ENCODE measurements at regions not wholly inside any gene's neighbourhood (a gene's known extent, or its start where the extent isn't known, plus 50 kb on each side); places are given as distances from the start of the nearest gene placed in this dataset.

GRCh38 chr11:127564810-127565209 lies 564.2 kb upstream of the KIRREL3 start:
- no peaks in the 10 kb centered on the region for H3K36me3 ChIP-seq (ENCODE audit: insufficient read depth, insufficient read length, low read length)
- TF ChIP-seq SUZ12 (IDR thresholded peaks at IDR 0.05; ENCODE audit: extremely low read depth, insufficient read depth, insufficient read length): no peak
- no peak for TF ChIP-seq ZNF274 (IDR thresholded peaks at IDR 0.05; ENCODE audit: low read depth, low read length)
- no peak for TF ChIP-seq YY1 (IDR thresholded peaks at IDR 0.05; ENCODE audit: insufficient read depth, insufficient read length)
- no peaks in the 10 kb centered on the region for H3K27me3 ChIP-seq (ENCODE audit: insufficient read depth, insufficient read length)
- H3K4me1 ChIP-seq (ENCODE audit: insufficient read depth, insufficient read length): no peaks in the 10 kb centered on the region
- no peak overlapping the region for H3K4me3 ChIP-seq (ENCODE audit: insufficient read length, low read depth)
- H3K9ac ChIP-seq (ENCODE audit: insufficient read length, low read depth): no peak overlapping the region
- H3K9me3 ChIP-seq (ENCODE audit: insufficient read depth, low read length): no peaks in the 10 kb centered on the region
- no peak for DNase-seq (ENCODE audit: low read depth, low spot score)

GRCh38 chr11:127559978-127560377 lies 559.4 kb upstream of the KIRREL3 start:
- DNase-seq (ENCODE audit: low read depth, low spot score): no peak
- H3K27me3 ChIP-seq (ENCODE audit: insufficient read depth, insufficient read length): no peaks in the 10 kb centered on the region
- no peak for TF ChIP-seq YY1 (IDR thresholded peaks at IDR 0.05; ENCODE audit: insufficient read depth, insufficient read length)
- TF ChIP-seq SUZ12 (IDR thresholded peaks at IDR 0.05; ENCODE audit: extremely low read depth, insufficient read depth, insufficient read length): no peak
- TF ChIP-seq ZNF274 (IDR thresholded peaks at IDR 0.05; ENCODE audit: low read depth, low read length): no peak
- no peaks in the 10 kb centered on the region for H3K9me3 ChIP-seq (ENCODE audit: insufficient read depth, low read length)
- no peak overlapping the region for H3K9ac ChIP-seq (ENCODE audit: insufficient read length, low read depth)
- no peaks in the 10 kb centered on the region for H3K36me3 ChIP-seq (ENCODE audit: insufficient read depth, insufficient read length, low read length)
- H3K4me3 ChIP-seq (ENCODE audit: insufficient read length, low read depth): no peak overlapping the region
- H3K4me1 ChIP-seq (ENCODE audit: insufficient read depth, insufficient read length): no peaks in the 10 kb centered on the region

- no peaks in the 10 kb centered on the region for H3K9me3 ChIP-seq (ENCODE audit: insufficient read depth, low read length)
- no peak for TF ChIP-seq SUZ12 (IDR thresholded peaks at IDR 0.05; ENCODE audit: extremely low read depth, insufficient read depth, insufficient read length)
- no peaks in the 10 kb centered on the region for H3K36me3 ChIP-seq (ENCODE audit: insufficient read depth, insufficient read length, low read length)
- H3K9ac ChIP-seq (ENCODE audit: insufficient read length, low read depth): no peak overlapping the region
- no peak overlapping the region for H3K4me3 ChIP-seq (ENCODE audit: insufficient read length, low read depth)
- DNase-seq (ENCODE audit: low read depth, low spot score): no peak
- no peaks in the 10 kb centered on the region for H3K27me3 ChIP-seq (ENCODE audit: insufficient read depth, insufficient read length)
- H3K4me1 ChIP-seq (ENCODE audit: insufficient read depth, insufficient read length): no peaks in the 10 kb centered on the region
Observed at GRCh38 chr11:127552446-127552845, 551.9 kb upstream of the KIRREL3 start.

GRCh38 chr11:127531167-127531566 lies 530.6 kb upstream of the KIRREL3 start:
- no peak for TF ChIP-seq SUZ12 (IDR thresholded peaks at IDR 0.05; ENCODE audit: extremely low read depth, insufficient read depth, insufficient read length)
- TF ChIP-seq ZNF274 (IDR thresholded peaks at IDR 0.05; ENCODE audit: low read depth, low read length): no peak
- no peak for TF ChIP-seq YY1 (IDR thresholded peaks at IDR 0.05; ENCODE audit: insufficient read depth, insufficient read length)
- no peaks in the 10 kb centered on the region for H3K9me3 ChIP-seq (ENCODE audit: insufficient read depth, low read length)

GRCh38 chr11:127528297-127528696 lies 527.7 kb upstream of the KIRREL3 start:
- H3K36me3 ChIP-seq (ENCODE audit: insufficient read depth, insufficient read length, low read length): no peaks in the 10 kb centered on the region
- H3K4me3 ChIP-seq (ENCODE audit: insufficient read length, low read depth): no peak overlapping the region
- no peaks in the 10 kb centered on the region for H3K27me3 ChIP-seq (ENCODE audit: insufficient read depth, insufficient read length)
- TF ChIP-seq YY1 (IDR thresholded peaks at IDR 0.05; ENCODE audit: insufficient read depth, insufficient read length) (no peak), SUZ12 (IDR thresholded peaks at IDR 0.05; ENCODE audit: extremely low read depth, insufficient read depth, insufficient read length) (no peak), ZNF274 (IDR thresholded peaks at IDR 0.05; ENCODE audit: low read depth, low read length) (no peak)
- no peaks in the 10 kb centered on the region for H3K4me1 ChIP-seq (ENCODE audit: insufficient read depth, insufficient read length)
- no peak for DNase-seq (ENCODE audit: low read depth, low spot score)
- H3K9me3 ChIP-seq (ENCODE audit: insufficient read depth, low read length): no peaks in the 10 kb centered on the region
- no peak overlapping the region for H3K9ac ChIP-seq (ENCODE audit: insufficient read length, low read depth)

More at GRCh38 chr11:127531167-127531566, 530.6 kb upstream of the KIRREL3 start:
- H3K36me3 ChIP-seq (ENCODE audit: insufficient read depth, insufficient read length, low read length): no peaks in the 10 kb centered on the region
- H3K4me1 ChIP-seq (ENCODE audit: insufficient read depth, insufficient read length): no peaks in the 10 kb centered on the region
- no peak overlapping the region for H3K4me3 ChIP-seq (ENCODE audit: insufficient read length, low read depth)
- H3K9ac ChIP-seq (ENCODE audit: insufficient read length, low read depth): no peak overlapping the region
- DNase-seq (ENCODE audit: low read depth, low spot score): no peak
- H3K27me3 ChIP-seq (ENCODE audit: insufficient read depth, insufficient read length): no peaks in the 10 kb centered on the region

GRCh38 chr11:127524618-127525017 lies 524.0 kb upstream of the KIRREL3 start:
- Histone ChIP-seq H3K9me3 (ENCODE audit: insufficient read depth, low read length) (no peaks in the 10 kb centered on the region), H3K4me3 (ENCODE audit: insufficient read length, low read depth) (no peak overlapping the region), H3K27me3 (ENCODE audit: insufficient read depth, insufficient read length) (no peaks in the 10 kb centered on the region), H3K36me3 (ENCODE audit: insufficient read depth, insufficient read length, low read length) (no peaks in the 10 kb centered on the region), H3K4me1 (ENCODE audit: insufficient read depth, insufficient read length) (no peaks in the 10 kb centered on the region), H3K9ac (ENCODE audit: insufficient read length, low read depth) (no peak overlapping the region)
- TF ChIP-seq ZNF274 (IDR thresholded peaks at IDR 0.05; ENCODE audit: low read depth, low read length) (no peak), YY1 (IDR thresholded peaks at IDR 0.05; ENCODE audit: insufficient read depth, insufficient read length) (no peak), SUZ12 (IDR thresholded peaks at IDR 0.05; ENCODE audit: extremely low read depth, insufficient read depth, insufficient read length) (no peak)
- no peak for DNase-seq (ENCODE audit: low read depth, low spot score)

- no peaks in the 10 kb centered on the region for H3K4me1 ChIP-seq (ENCODE audit: insufficient read depth, insufficient read length)
- no peaks in the 10 kb centered on the region for H3K27me3 ChIP-seq (ENCODE audit: insufficient read depth, insufficient read length)
- no peak overlapping the region for H3K4me3 ChIP-seq (ENCODE audit: insufficient read length, low read depth)
- H3K9ac ChIP-seq (ENCODE audit: insufficient read length, low read depth): no peak overlapping the region
- H3K9me3 ChIP-seq (ENCODE audit: insufficient read depth, low read length): peaks cover 3% of the 10 kb centered on the region; the same call in 1 of the 2 replicates
- H3K36me3 ChIP-seq (ENCODE audit: insufficient read depth, insufficient read length, low read length): no peaks in the 10 kb centered on the region
- no peak for DNase-seq (ENCODE audit: low read depth, low spot score)
- TF ChIP-seq YY1 (IDR thresholded peaks at IDR 0.05; ENCODE audit: insufficient read depth, insufficient read length): no peak
- TF ChIP-seq SUZ12 (IDR thresholded peaks at IDR 0.05; ENCODE audit: extremely low read depth, insufficient read depth, insufficient read length): no peak
- no peak for TF ChIP-seq ZNF274 (IDR thresholded peaks at IDR 0.05; ENCODE audit: low read depth, low read length)
Observed at GRCh38 chr11:127521413-127521812, 520.8 kb upstream of the KIRREL3 start.

GRCh38 chr11:127507851-127508250 lies 507.3 kb upstream of the KIRREL3 start:
- TF ChIP-seq ZNF274 (IDR thresholded peaks at IDR 0.05; ENCODE audit: low read depth, low read length) (no peak), SUZ12 (IDR thresholded peaks at IDR 0.05; ENCODE audit: extremely low read depth, insufficient read depth, insufficient read length) (no peak), YY1 (IDR thresholded peaks at IDR 0.05; ENCODE audit: insufficient read depth, insufficient read length) (no peak)
- H3K4me3 ChIP-seq (ENCODE audit: insufficient read length, low read depth): no peak overlapping the region
- DNase-seq (ENCODE audit: low read depth, low spot score): no peak
- no peak overlapping the region for H3K9ac ChIP-seq (ENCODE audit: insufficient read length, low read depth)
- no peaks in the 10 kb centered on the region for H3K27me3 ChIP-seq (ENCODE audit: insufficient read depth, insufficient read length)
- no peaks in the 10 kb centered on the region for H3K9me3 ChIP-seq (ENCODE audit: insufficient read depth, low read length)
- H3K4me1 ChIP-seq (ENCODE audit: insufficient read depth, insufficient read length): no peaks in the 10 kb centered on the region
- H3K36me3 ChIP-seq (ENCODE audit: insufficient read depth, insufficient read length, low read length): no peaks in the 10 kb centered on the region
